Fibroblast of mammary gland (primary cell): ENCODE measurements at regions not wholly inside any gene's neighbourhood (a gene's known extent, or its start where the extent isn't known, plus 50 kb on each side); places are given as distances from the start of the nearest gene placed in this dataset.

Experiments
- DNase-seq: peaks from one replicate; pipeline ENCODE4 v3.0.0-alpha.2; 2010; ENCODE audit warnings: low read depth
- H3K4me3 ChIP-seq: 2 replicates; pipeline ENCODE4 v1.5.1; 2011; ENCODE audit warnings: low read depth, mild to moderate bottlenecking, low read length, moderate library complexity; ENCODE audit not compliant: control insufficient read depth
- CTCF ChIP-seq: conservative IDR thresholded peaks from 2 replicates; pipeline ENCODE4 v1.5.1; 2011; ENCODE audit warnings: low read depth, low read length, inconsistent platforms; ENCODE audit not compliant: control insufficient read depth, insufficient read depth

GRCh38 chr7:91801331-91801983 lies 79.0 kb downstream of the MTERF1 start:
- TF ChIP-seq CTCF, result no peak
- DNase-seq, result no peak
- H3K4me3 ChIP-seq, result no peak overlapping the region

- H3K4me3 ChIP-seq, result no peak overlapping the region
- TF ChIP-seq CTCF, result no peak
- no peak for DNase-seq
Observed at GRCh38 chr7:91811236-91811635, 69.3 kb downstream of the MTERF1 start.

- DNase-seq, result no peak
- H3K4me3 ChIP-seq, result no peak overlapping the region
- TF ChIP-seq CTCF, result no peak
Observed at GRCh38 chr7:91811641-91812040, 68.9 kb downstream of the MTERF1 start.

GRCh38 chr7:91812388-91812787 lies 68.1 kb downstream of the MTERF1 start:
- no peak for TF ChIP-seq CTCF
- H3K4me3 ChIP-seq, result no peak overlapping the region
- DNase-seq, result peak; percentile 5

GRCh38 chr7:91814189-91814588 lies 66.3 kb downstream of the MTERF1 start:
- no peak for DNase-seq
- no peak for TF ChIP-seq CTCF
- H3K4me3 ChIP-seq, result no peak overlapping the region
